Pancreas (tissue), 10 donors: ENCODE measurements at regions not wholly inside any gene's neighbourhood (a gene's known extent, or its start where the extent isn't known, plus 50 kb on each side); places are given as distances from the start of the nearest gene placed in this dataset.

Experiments used
- ATAC-seq, 4 donors: fragments of 200-7000 bp; cut with Tn5 transposase; one replicate each; pipeline versions ENCODE4 v1.8.0 to v1.9.1; 2020; ENCODE audit warnings: mild to moderate bottlenecking in 4 of 4, moderate library complexity in 4 of 4
- DNase-seq, 6 donors: peaks; one replicate each; pipeline ENCODE4 v3.0.0-alpha.2; 2020
- FAIRE-seq: peaks from 2 replicates; lab custom pipeline; 2012; peaks lifted over from hg19 to GRCh38; lab: Jason Lieb, UNC
- H3K27ac ChIP-seq, 4 donors: fragments of 200-600 bp; sonication (generic); 1 replicate in 3 of 4; 2 replicates in 1 of 4; pipeline versions ENCODE4 v1.5.0 to v1.8.0; 2020
- H3K27me3 ChIP-seq, 4 donors: fragments of 200-600 bp; one replicate each; pipeline ENCODE4 v1.8.0; 2021
- H3K36me3 ChIP-seq, 3 donors: fragments of 200-600 bp; sonication (generic) in 1 of 3; one replicate each; pipeline versions ENCODE4 v1.5.0 to v1.8.0; 2020 to 2021
- H3K4me1 ChIP-seq, 3 donors: fragments of 200-600 bp; one replicate each; pipeline ENCODE4 v1.8.0; 2021
- H3K4me3 ChIP-seq, 4 donors: fragments of 200-600 bp; sonication (generic) in 2 of 4; one replicate each; pipeline versions ENCODE4 v1.5.0 to v1.8.0; 2020 to 2021
- H3K9me3 ChIP-seq, 4 donors: fragments of 200-600 bp; one replicate each; pipeline ENCODE4 v1.8.0; 2021
- CTCF ChIP-seq, 4 donors: fragments of 200-600 bp; sonication (generic) in 3 of 4; IDR thresholded peaks; one replicate each; pipeline versions ENCODE4 v1.5.0 to v1.8.0; 2021; ENCODE audit warnings: antibody characterized with exemption in 4 of 4
- WGBS, 2 donors: extraction: QIAGEN DNeasy Blood & Tissue Kit; methylation state at CpG; one replicate each; pipeline ENCODE4 v1.1.7; 2013; 5-methylcytosine and 5-hydroxymethylcytosine counted together
- intact Hi-C, 3 donors: fragments of 100-400 bp; cut with DNase I; formaldehyde crosslinking; loops; one replicate each; pipeline versions ENCODE4 v1.11.1 to v1.14.2; 2022
- donor health status: healthy with polysubstance abuse.
- donor health status: DM: no; HTN: no; CAD: no; lungs with moderate emphysema.
- donor health status: DM: no; HTN: no; CAD: no.
- donor health status: control.
- donor health status: control.
- donor health status: Bipolar disorder and iron deficiency.
- donor health status: DM: yes; HTN: yes; CAD: no.
- donor health status: DM: no; HTN: no; CAD: no.
- donor health status: DM: no; HTN: no; CAD: no.
- donor health status: DM: yes; HTN: yes; CAD: no.

GRCh38 chr18:60112369-60112768, 212.6 kb downstream of the PMAIP1 start:
- DNase-seq = no peak
- FAIRE-seq = no peak
- H3K27ac ChIP-seq = no peak overlapping the region
- H3K27me3 ChIP-seq = no peaks in the 10 kb centered on the region
- no peaks in the 10 kb centered on the region for H3K4me1 ChIP-seq
- TF ChIP-seq CTCF (IDR thresholded peaks at IDR 0.05) = no peak
- no peaks in the 10 kb centered on the region for H3K9me3 ChIP-seq
- no peaks in the 10 kb centered on the region for H3K36me3 ChIP-seq
- H3K4me3 ChIP-seq = no peak overlapping the region
- WGBS, 2 donors = 78 to 86% methylated on average over 5 of the region's 5 CpGs
- intact Hi-C loops = no loop called here
- ATAC-seq = no peak

GRCh38 chr18:60111525-60111924, 211.7 kb downstream of the PMAIP1 start:
- WGBS, 2 donors = 78 to 89% methylated on average over 2 of the region's 2 CpGs
- no peak for FAIRE-seq
- Histone ChIP-seq H3K27me3 (no peaks in the 10 kb centered on the region), H3K4me3 (no peak overlapping the region), H3K27ac (no peak overlapping the region), H3K4me1 (no peaks in the 10 kb centered on the region), H3K36me3 (no peaks in the 10 kb centered on the region), H3K9me3 (no peaks in the 10 kb centered on the region)
- intact Hi-C loops = no loop called here
- DNase-seq = no peak
- no peak for ATAC-seq
- no peak for TF ChIP-seq CTCF (IDR thresholded peaks at IDR 0.05)

- WGBS, 2 donors = 27 to 53% methylated on average over 1 of the region's 1 CpG
- Histone ChIP-seq H3K4me3 (no peak overlapping the region), H3K27ac (no peak overlapping the region), H3K4me1 (no peaks in the 10 kb centered on the region), H3K9me3 (no peaks in the 10 kb centered on the region), H3K27me3 (no peaks in the 10 kb centered on the region), H3K36me3 (no peaks in the 10 kb centered on the region)
- ATAC-seq = no peak
- no peak for TF ChIP-seq CTCF (IDR thresholded peaks at IDR 0.05)
- no peak for DNase-seq
- FAIRE-seq = no peak
- intact Hi-C loops = no loop called here
Measured at GRCh38 chr18:60110836-60111235, 211.0 kb downstream of the PMAIP1 start.

- TF ChIP-seq CTCF (IDR thresholded peaks at IDR 0.05) = no peak
- no peak for FAIRE-seq
Measured at GRCh38 chr18:60100778-60101177, 201.0 kb downstream of the PMAIP1 start.

GRCh38 chr18:60099709-60100108, 199.9 kb downstream of the PMAIP1 start:
- FAIRE-seq (no peak), ATAC-seq (no peak), DNase-seq (no peak)
- H3K4me3 ChIP-seq = no peak overlapping the region
- no peaks in the 10 kb centered on the region for H3K9me3 ChIP-seq
- intact Hi-C loops = no loop called here
- H3K27me3 ChIP-seq = no peaks in the 10 kb centered on the region
- H3K4me1 ChIP-seq = no peaks in the 10 kb centered on the region
- H3K36me3 ChIP-seq = no peaks in the 10 kb centered on the region
- no peak overlapping the region for H3K27ac ChIP-seq
- no peak for TF ChIP-seq CTCF (IDR thresholded peaks at IDR 0.05)
- WGBS, 2 donors = 69 to 85% methylated on average over 2 of the region's 2 CpGs

More at GRCh38 chr18:60100778-60101177, 201.0 kb downstream of the PMAIP1 start:
- no peaks in the 10 kb centered on the region for H3K36me3 ChIP-seq
- WGBS, 2 donors = 60 to 74% methylated on average over 3 of the region's 3 CpGs
- no peak overlapping the region for H3K27ac ChIP-seq
- H3K4me3 ChIP-seq = no peak overlapping the region
- no peaks in the 10 kb centered on the region for H3K9me3 ChIP-seq
- no peaks in the 10 kb centered on the region for H3K4me1 ChIP-seq
- H3K27me3 ChIP-seq = no peaks in the 10 kb centered on the region
- ATAC-seq (no peak), DNase-seq (no peak)
- intact Hi-C loops = no loop called here
